ENCODE measurements at regions not wholly inside any gene's neighbourhood (a gene's known extent, or its start where the extent isn't known, plus 50 kb on each side); places are given as distances from the start of the nearest gene placed in this dataset.
"Not testable (repeated sequence)": the region's sequence is repeated elsewhere in the genome, so short reads cannot be mapped to it uniquely, and the experiment has no call there.

GRCh38 chr13:64158908-64159307 is 2743.3 kb upstream of the PCDH20 start:
- 57% methylated on average over 3 of the region's 3 CpGs for WGBS

DNA sequence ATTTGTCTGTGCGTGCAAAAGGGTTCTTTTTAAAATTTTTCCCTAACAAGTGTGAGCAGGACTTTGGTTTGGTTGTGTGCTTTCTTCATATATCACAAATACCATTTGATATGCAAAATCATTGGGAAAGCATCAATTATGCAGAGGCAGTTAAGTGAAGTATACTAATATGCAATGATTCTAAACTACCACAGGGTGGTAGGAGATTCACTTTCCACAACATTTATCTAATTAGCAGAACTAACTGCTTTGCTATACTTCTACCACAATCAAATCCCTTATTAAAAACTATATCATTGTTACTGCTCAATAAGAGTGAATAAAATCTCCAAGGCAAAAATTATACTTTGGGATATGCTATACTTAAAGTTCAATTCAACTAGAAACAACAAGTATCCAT is 2738.9 kb upstream of the PCDH20 start:
- Histone ChIP-seq H3K4me1 (ENCODE audit: insufficient read depth) (no peaks in the 10 kb centered on the region), H3K36me3 (ENCODE audit: insufficient read depth) (no peaks in the 10 kb centered on the region), H3K27ac (ENCODE audit: low read depth) (no peak overlapping the region), H3K4me3 (ENCODE audit: low read depth, low read length) (no peak overlapping the region)
- no peak for DNase-seq (ENCODE audit: extremely low spot score)
- 77% methylated on average over 1 of the region's 1 CpG for WGBS

More at GRCh38 chr13:64158908-64159307, 2743.3 kb upstream of the PCDH20 start:
- H3K36me3 ChIP-seq (ENCODE audit: insufficient read depth) = no peaks in the 10 kb centered on the region
- no peaks in the 10 kb centered on the region for H3K4me1 ChIP-seq (ENCODE audit: insufficient read depth)
- DNase-seq (ENCODE audit: extremely low spot score) = no peak
- H3K4me3 ChIP-seq (ENCODE audit: low read depth, low read length) = no peak overlapping the region
- H3K27ac ChIP-seq (ENCODE audit: low read depth) = no peak overlapping the region

- Histone ChIP-seq H3K36me3 (ENCODE audit: insufficient read depth) (no peaks in the 10 kb centered on the region), H3K27ac (ENCODE audit: low read depth) (no peak overlapping the region), H3K4me3 (ENCODE audit: low read depth, low read length) (no peak overlapping the region), H3K4me1 (ENCODE audit: insufficient read depth) (no peaks in the 10 kb centered on the region)
- 91% methylated on average over 4 of the region's 4 CpGs for WGBS
- no peak for DNase-seq (ENCODE audit: extremely low spot score)
Observed at GRCh38 chr13:64130600-64130999, 2715.0 kb upstream of the PCDH20 start.

GRCh38 chr13:64130171-64130570 is 2714.5 kb upstream of the PCDH20 start:
- no peak overlapping the region for H3K4me3 ChIP-seq (ENCODE audit: low read depth, low read length)
- H3K4me1 ChIP-seq (ENCODE audit: insufficient read depth) = no peaks in the 10 kb centered on the region
- H3K36me3 ChIP-seq (ENCODE audit: insufficient read depth) = no peaks in the 10 kb centered on the region
- no peak for DNase-seq (ENCODE audit: extremely low spot score)
- WGBS = 94% methylated on average over 3 of the region's 3 CpGs
- H3K27ac ChIP-seq (ENCODE audit: low read depth) = no peak overlapping the region

- Histone ChIP-seq H3K4me3 (ENCODE audit: low read depth, low read length) (no peak overlapping the region), H3K4me1 (ENCODE audit: insufficient read depth) (no peaks in the 10 kb centered on the region), H3K36me3 (ENCODE audit: insufficient read depth) (no peaks in the 10 kb centered on the region), H3K27ac (ENCODE audit: low read depth) (no peak overlapping the region)
- DNase-seq (ENCODE audit: extremely low spot score) = no peak
Observed at GRCh38 chr13:64127856-64128255, 2712.2 kb upstream of the PCDH20 start.

GRCh38 chr13:64127192-64127591 is 2711.5 kb upstream of the PCDH20 start:
- Histone ChIP-seq H3K27ac (ENCODE audit: low read depth) (no peak overlapping the region), H3K36me3 (ENCODE audit: insufficient read depth) (no peaks in the 10 kb centered on the region), H3K4me1 (ENCODE audit: insufficient read depth) (no peaks in the 10 kb centered on the region), H3K4me3 (ENCODE audit: low read depth, low read length) (no peak overlapping the region)
- WGBS = 79% methylated on average over 2 of the region's 2 CpGs
- no peak for DNase-seq (ENCODE audit: extremely low spot score)

DNA sequence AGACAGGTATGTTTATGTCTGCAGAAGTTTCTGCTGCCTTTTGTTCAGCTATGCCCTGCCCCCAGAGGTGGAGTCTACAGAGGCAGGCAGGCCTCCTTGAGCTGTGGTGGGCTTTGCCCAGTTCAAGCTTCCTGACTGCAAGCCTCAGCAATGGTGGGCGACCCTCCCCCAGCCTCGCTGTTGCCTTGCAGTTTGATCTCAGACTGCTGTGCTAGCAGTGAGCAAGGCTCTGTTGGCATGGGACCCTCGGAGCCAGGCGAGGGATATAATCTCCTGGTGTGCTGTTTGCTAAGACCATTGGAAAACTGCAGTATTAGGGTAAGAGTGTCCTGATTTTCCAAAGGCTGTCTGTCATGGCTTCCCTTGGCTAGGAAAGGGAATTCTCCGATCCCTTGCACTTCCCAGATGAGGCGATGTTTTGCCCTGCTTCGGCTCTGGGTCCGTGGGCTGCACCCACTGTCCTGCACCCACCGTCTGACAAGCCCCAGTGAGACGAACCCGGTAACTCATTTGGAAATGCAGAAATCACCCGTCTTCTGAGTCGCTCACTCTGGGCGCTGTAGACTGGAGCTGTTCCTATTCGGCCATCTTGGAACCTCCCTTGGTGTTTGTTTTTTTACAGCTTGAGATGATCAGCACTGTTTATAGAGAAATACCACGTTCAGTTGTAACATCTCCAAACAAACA is 2705.5 kb upstream of the PCDH20 start:
- H3K36me3 ChIP-seq (ENCODE audit: insufficient read depth); H3K27ac ChIP-seq (ENCODE audit: low read depth); H3K4me3 ChIP-seq (ENCODE audit: low read depth, low read length); DNase-seq (ENCODE audit: extremely low spot score); H3K4me1 ChIP-seq (ENCODE audit: insufficient read depth): not testable (repeated sequence)
- WGBS = 94% methylated on average over 16 of the region's 16 CpGs

DNA sequence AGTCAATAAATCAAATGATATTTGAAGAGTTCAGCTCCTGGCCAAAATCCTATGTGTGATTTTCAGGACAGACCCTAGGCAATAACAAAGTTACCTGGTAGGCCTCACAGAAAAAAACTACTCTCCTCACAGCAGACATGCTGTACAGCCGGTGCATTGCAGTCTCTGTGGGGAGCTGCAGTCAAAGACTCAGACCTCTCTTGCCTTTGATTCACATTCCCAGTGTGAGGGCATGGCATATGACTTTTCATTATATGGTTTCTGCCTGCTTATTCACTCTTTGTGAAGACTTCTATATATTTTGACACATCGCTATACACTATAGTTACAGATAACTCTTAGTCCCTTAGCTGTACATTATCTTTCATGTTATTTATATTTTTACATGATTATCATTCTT is 2684.3 kb upstream of the PCDH20 start:
- Histone ChIP-seq H3K36me3 (ENCODE audit: insufficient read depth) (no peaks in the 10 kb centered on the region), H3K4me3 (ENCODE audit: low read depth, low read length) (no peak overlapping the region), H3K4me1 (ENCODE audit: insufficient read depth) (no peaks in the 10 kb centered on the region), H3K27ac (ENCODE audit: low read depth) (no peak overlapping the region)
- WGBS = 69% methylated on average over 2 of the region's 2 CpGs
- no peak for DNase-seq (ENCODE audit: extremely low spot score)

DNA sequence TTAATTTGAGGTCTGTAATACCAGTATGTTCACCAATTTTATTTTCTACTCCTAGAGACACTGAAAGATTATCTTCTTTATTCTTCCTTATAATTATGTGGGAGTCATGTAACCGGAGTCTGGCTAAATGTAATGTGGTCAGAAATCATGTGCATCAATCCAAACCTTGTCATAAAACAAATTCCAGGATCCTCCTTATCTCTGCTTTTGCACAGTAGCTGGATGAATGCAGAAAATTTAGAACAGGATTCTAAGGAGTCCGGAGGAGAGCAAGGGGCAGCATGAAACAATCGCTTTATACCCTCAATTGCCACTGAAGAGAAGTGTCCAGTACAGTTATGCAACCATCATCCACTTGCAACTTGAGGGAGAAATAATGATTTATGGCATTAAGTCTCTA is 2674.7 kb upstream of the PCDH20 start:
- no peaks in the 10 kb centered on the region for H3K4me1 ChIP-seq (ENCODE audit: insufficient read depth)
- H3K36me3 ChIP-seq (ENCODE audit: insufficient read depth) = no peaks in the 10 kb centered on the region
- H3K4me3 ChIP-seq (ENCODE audit: low read depth, low read length) = no peak overlapping the region
- DNase-seq (ENCODE audit: extremely low spot score) = no peak
- 90% methylated on average over 3 of the region's 3 CpGs for WGBS
- no peak overlapping the region for H3K27ac ChIP-seq (ENCODE audit: low read depth)

DNA sequence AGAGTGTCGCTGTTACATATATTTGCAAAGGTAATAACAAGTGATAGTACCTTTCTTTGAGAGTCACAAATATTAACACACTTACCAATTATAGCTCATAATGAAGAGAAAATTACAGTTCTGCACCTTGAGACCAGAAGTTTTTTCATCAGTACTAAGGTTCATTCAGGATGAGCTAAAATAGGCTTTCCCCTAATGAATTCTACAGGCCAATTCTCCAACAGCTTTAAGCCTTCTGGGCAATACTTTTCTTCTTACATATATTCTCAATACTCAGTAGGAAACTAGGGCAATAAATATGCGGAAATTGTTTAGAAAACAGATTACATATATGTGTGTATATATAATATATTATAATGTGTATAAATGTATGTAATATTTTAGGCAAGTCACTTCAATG is 2672.8 kb upstream of the PCDH20 start:
- 86% methylated on average over 2 of the region's 2 CpGs for WGBS
- no peak overlapping the region for H3K27ac ChIP-seq (ENCODE audit: low read depth)
- H3K4me1 ChIP-seq (ENCODE audit: insufficient read depth) = no peaks in the 10 kb centered on the region
- DNase-seq (ENCODE audit: extremely low spot score) = no peak
- no peak overlapping the region for H3K4me3 ChIP-seq (ENCODE audit: low read depth, low read length)
- H3K36me3 ChIP-seq (ENCODE audit: insufficient read depth) = no peaks in the 10 kb centered on the region

DNA sequence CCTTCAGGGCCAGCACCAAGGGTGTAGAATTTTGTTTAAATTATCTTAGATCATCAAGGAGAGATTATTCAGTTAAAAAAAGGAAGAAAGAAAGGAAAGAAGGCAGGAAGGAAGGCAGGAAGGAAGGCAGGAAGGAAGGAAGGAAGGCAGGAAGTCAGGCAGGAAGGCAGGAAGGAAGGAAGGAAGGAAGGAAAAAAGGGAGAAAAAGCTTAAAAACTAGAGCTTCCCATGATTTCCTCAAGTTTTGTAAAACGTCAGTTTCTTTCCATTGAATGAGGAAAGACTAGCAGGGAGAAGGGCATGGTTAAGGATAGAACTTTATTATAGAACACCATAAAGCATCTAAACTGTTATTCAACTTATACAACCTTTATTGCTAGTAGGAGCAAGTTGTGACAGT is 2672.0 kb upstream of the PCDH20 start:
- H3K36me3 ChIP-seq (ENCODE audit: insufficient read depth) = no peaks in the 10 kb centered on the region
- WGBS = 51% methylated on average over 1 of the region's 1 CpG
- H3K4me3 ChIP-seq (ENCODE audit: low read depth, low read length) = no peak overlapping the region
- no peaks in the 10 kb centered on the region for H3K4me1 ChIP-seq (ENCODE audit: insufficient read depth)
- no peak overlapping the region for H3K27ac ChIP-seq (ENCODE audit: low read depth)
- no peak for DNase-seq (ENCODE audit: extremely low spot score)

DNA sequence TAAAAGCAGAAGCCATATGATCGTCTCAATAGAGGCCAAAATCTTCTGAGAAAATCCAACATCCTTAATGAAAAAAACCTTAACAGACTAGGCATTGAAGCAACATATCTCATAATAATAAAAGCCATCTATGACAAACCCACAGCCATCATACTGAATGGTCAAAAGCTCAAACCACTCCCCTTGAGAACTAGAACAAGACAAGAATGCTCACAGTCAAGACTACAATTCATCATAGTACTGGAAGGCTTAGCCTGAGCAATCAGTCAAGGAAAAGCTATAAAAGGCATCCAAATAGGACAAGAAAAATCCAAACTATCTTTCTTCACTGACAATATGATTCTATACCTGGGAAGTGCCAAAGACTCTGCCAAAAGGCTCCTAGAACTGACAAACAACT is 2668.2 kb upstream of the PCDH20 start:
- Histone ChIP-seq H3K4me3 (ENCODE audit: low read depth, low read length) (no peak overlapping the region), H3K27ac (ENCODE audit: low read depth) (no peak overlapping the region), H3K36me3 (ENCODE audit: insufficient read depth) (no peaks in the 10 kb centered on the region), H3K4me1 (ENCODE audit: insufficient read depth) (no peaks in the 10 kb centered on the region)
- no peak for DNase-seq (ENCODE audit: extremely low spot score)
- WGBS = 94% methylated on average over 1 of the region's 1 CpG

DNA sequence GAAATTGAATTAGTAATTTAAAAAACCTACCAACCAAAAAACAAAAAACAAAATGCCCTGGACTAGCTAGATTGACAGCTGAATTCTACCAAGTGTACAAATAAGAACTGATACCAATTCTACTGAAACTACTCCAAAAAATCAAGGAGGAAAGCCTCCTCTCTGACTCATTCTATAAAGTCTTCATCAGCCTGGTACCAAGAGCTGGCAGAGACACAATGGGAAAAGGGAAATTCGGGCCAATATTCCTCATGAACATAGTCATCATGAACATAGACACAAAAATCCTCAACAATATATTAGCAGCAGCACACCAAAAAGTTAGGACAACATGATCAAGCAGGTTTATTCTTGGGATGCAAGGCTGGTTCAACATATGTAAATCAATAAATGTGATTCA is 2667.7 kb upstream of the PCDH20 start:
- no peaks in the 10 kb centered on the region for H3K4me1 ChIP-seq (ENCODE audit: insufficient read depth)
- no peak overlapping the region for H3K27ac ChIP-seq (ENCODE audit: low read depth)
- no peaks in the 10 kb centered on the region for H3K36me3 ChIP-seq (ENCODE audit: insufficient read depth)
- DNase-seq (ENCODE audit: extremely low spot score) = no peak
- WGBS = 84% methylated on average over 1 of the region's 1 CpG
- H3K4me3 ChIP-seq (ENCODE audit: low read depth, low read length) = no peak overlapping the region

DNA sequence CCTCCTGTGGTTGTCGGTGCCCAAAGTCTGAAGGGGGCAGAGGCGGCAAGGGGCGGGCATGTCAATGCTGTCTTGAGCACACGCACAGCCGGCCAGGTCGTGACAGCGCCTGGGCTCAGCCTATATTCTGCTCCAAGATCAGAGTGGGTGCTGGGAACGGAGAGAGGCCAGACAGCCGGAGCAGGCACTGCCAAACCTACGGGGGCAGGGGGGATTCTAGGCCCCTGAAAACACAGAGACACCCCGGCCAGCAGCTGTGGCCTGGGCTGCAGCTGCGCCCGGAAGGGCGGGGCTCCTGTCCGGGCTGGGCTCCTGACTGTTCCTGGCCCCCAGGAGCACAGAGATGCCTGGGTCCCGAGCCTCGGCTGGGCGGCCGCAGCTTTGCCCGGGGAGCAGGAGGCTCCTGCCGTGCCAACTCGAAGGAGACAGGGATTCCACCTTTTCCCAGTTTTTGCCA is 2662.9 kb upstream of the PCDH20 start:
- no peak for DNase-seq (ENCODE audit: extremely low spot score)
- WGBS = 92% methylated on average over 22 of the region's 22 CpGs
- H3K4me3 ChIP-seq (ENCODE audit: low read depth, low read length) = no peak overlapping the region

DNA sequence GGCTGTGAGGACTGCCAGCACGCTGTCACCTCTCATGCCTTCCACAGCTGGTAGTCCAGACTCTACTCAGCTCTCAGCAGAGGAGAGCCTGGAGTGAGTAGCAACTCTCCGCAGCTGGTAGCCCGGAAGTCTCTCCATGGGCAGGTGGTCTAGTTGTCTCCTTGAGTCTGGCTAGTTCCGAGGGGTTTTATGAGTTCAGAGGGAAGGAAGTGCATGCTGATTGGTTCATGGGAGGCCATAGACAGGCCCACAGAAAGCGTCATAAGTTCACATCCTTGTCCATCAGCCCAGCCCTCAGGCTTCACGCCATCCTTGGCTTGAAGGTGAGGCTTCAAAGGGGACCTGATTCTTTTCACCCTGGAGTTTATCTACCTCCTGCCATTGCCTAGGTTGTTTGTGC is 2662.4 kb upstream of the PCDH20 start:
- Histone ChIP-seq H3K27ac (ENCODE audit: low read depth) (no peak overlapping the region), H3K4me1 (ENCODE audit: insufficient read depth) (no peaks in the 10 kb centered on the region), H3K4me3 (ENCODE audit: low read depth, low read length) (no peak overlapping the region), H3K36me3 (ENCODE audit: insufficient read depth) (no peaks in the 10 kb centered on the region)
- 95% methylated on average over 6 of the region's 6 CpGs for WGBS
- DNase-seq (ENCODE audit: extremely low spot score) = no peak

More for the DNA sequence above, 2662.9 kb upstream of the PCDH20 start:
- Histone ChIP-seq H3K27ac (ENCODE audit: low read depth) (no peak overlapping the region), H3K36me3 (ENCODE audit: insufficient read depth) (no peaks in the 10 kb centered on the region), H3K4me1 (ENCODE audit: insufficient read depth) (no peaks in the 10 kb centered on the region)
